ENCODE measurements at regions not wholly inside any gene's neighbourhood (a gene's known extent, or its start where the extent isn't known, plus 50 kb on each side); places are given as distances from the start of the nearest gene placed in this dataset.
"Not testable (repeated sequence)": the region's sequence is repeated elsewhere in the genome, so short reads cannot be mapped to it uniquely, and the experiment has no call there.

- intact Hi-C loops (cut with DNase I), result no loop called here
- ATAC-seq (no peak), DNase-seq (no peak)
Observed at GRCh38 chr10:81450651-81451050, 424.3 kb upstream of the NRG3 start.

GRCh38 chr10:81472927-81473470 lies 402.0 kb upstream of the NRG3 start:
- intact Hi-C loops (cut with DNase I), result no loop called here
- no peak for ATAC-seq
- DNase-seq, result no peak

- no peak for DNase-seq
- intact Hi-C loops (cut with DNase I), result no loop called here
- ATAC-seq, result no peak
Observed at GRCh38 chr10:81473755-81474154, 401.2 kb upstream of the NRG3 start.

GRCh38 chr10:81479316-81479715 lies 395.7 kb upstream of the NRG3 start:
- DNase-seq (no peak), ATAC-seq (no peak)
- intact Hi-C loops (cut with DNase I), result no loop called here

GRCh38 chr10:81496626-81497025 lies 378.4 kb upstream of the NRG3 start:
- DNase-seq (no peak), ATAC-seq (no peak)
- intact Hi-C loops (cut with DNase I), result no loop called here

GRCh38 chr10:81498011-81498551 lies 376.9 kb upstream of the NRG3 start:
- intact Hi-C loops (cut with DNase I), result no loop called here
- no peak for ATAC-seq

GRCh38 chr10:81502677-81503359 lies 372.2 kb upstream of the NRG3 start:
- intact Hi-C loops (cut with DNase I), result no loop called here
- no peak for DNase-seq
- ATAC-seq, result no peak

More at GRCh38 chr10:81498011-81498551, 376.9 kb upstream of the NRG3 start:
- DNase-seq, result no peak

- DNase-seq; intact Hi-C loops (cut with DNase I); ATAC-seq: not testable (repeated sequence)
Observed at GRCh38 chr10:81505777-81506176, 369.2 kb upstream of the NRG3 start.

- ATAC-seq (no peak), DNase-seq (no peak)
Observed at GRCh38 chr10:81514811-81515210, 360.2 kb upstream of the NRG3 start.

GRCh38 chr10:81520688-81521087 lies 354.3 kb upstream of the NRG3 start:
- no peak for ATAC-seq
- DNase-seq, result no peak
- intact Hi-C loops (cut with DNase I), result no loop called here

More at GRCh38 chr10:81514811-81515210, 360.2 kb upstream of the NRG3 start:
- intact Hi-C loops (cut with DNase I), result no loop called here

- intact Hi-C loops (cut with DNase I), result no loop called here
- DNase-seq (no peak), ATAC-seq (no peak)
Observed at GRCh38 chr10:81524467-81524866, 350.5 kb upstream of the NRG3 start.

- intact Hi-C loops (cut with DNase I), result no loop called here
- ATAC-seq, result no peak
- no peak for DNase-seq
Observed at GRCh38 chr10:81532403-81532802, 342.6 kb upstream of the NRG3 start.

- ATAC-seq, result no peak
- intact Hi-C loops (cut with DNase I), result no loop called here
- DNase-seq, result no peak
Observed at GRCh38 chr10:81534991-81535390, 340.0 kb upstream of the NRG3 start.

- no peak for DNase-seq
- ATAC-seq, result no peak
- intact Hi-C loops (cut with DNase I), result no loop called here
Observed at GRCh38 chr10:81541517-81541916, 333.5 kb upstream of the NRG3 start.

- no peak for DNase-seq
- no peak for ATAC-seq
- intact Hi-C loops (cut with DNase I), result no loop called here
Observed at GRCh38 chr10:81546243-81546642, 328.8 kb upstream of the NRG3 start.

GRCh38 chr10:81548160-81548559 lies 326.8 kb upstream of the NRG3 start:
- ATAC-seq (no peak), DNase-seq (no peak)
- intact Hi-C loops (cut with DNase I), result no loop called here

- intact Hi-C loops (cut with DNase I), result no loop called here
- no peak for DNase-seq
- ATAC-seq, result no peak
Observed at GRCh38 chr10:81564143-81564542, 310.9 kb upstream of the NRG3 start.

GRCh38 chr10:81569488-81569887 lies 305.5 kb upstream of the NRG3 start:
- DNase-seq, result no peak
- no peak for ATAC-seq
- intact Hi-C loops (cut with DNase I), result no loop called here

GRCh38 chr10:81570349-81570748 lies 304.6 kb upstream of the NRG3 start:
- ATAC-seq (no peak), DNase-seq (no peak)
- intact Hi-C loops (cut with DNase I), result no loop called here

- intact Hi-C loops (cut with DNase I), result no loop called here
- DNase-seq, result no peak
- peak in 1 of 2 donors; percentile 5 for ATAC-seq
Observed at GRCh38 chr10:81570878-81571794, 303.9 kb upstream of the NRG3 start.

Data from left cardiac atrium (tissue), 4 donors.